Retina (tissue), 1 donor: ENCODE measurements at regions not wholly inside any gene's neighbourhood (a gene's known extent, or its start where the extent isn't known, plus 50 kb on each side); places are given as distances from the start of the nearest gene placed in this dataset.
"Not testable (repeated sequence)": the region's sequence is repeated elsewhere in the genome, so short reads cannot be mapped to it uniquely, and the experiment has no call there.

ENCODE experiments used
- DNase-seq: peaks from one replicate; pipeline ENCODE4 v3.0.0-alpha.2; 2016

- DNase-seq: not testable (repeated sequence)
These were observed 77.6 kb downstream of the HHIPL2 start for GRCh38 chr1:222470252-222470805.

- DNase-seq: no peak
These were observed 81.6 kb downstream of the HHIPL2 start for GRCh38 chr1:222466150-222466865.

- peak; percentile 98 for DNase-seq
These were observed 82.5 kb downstream of the HHIPL2 start for GRCh38 chr1:222465211-222466041.

- no peak for DNase-seq
These were observed 83.1 kb downstream of the HHIPL2 start for GRCh38 chr1:222464841-222465210.

- DNase-seq: no peak
These were observed 84.7 kb downstream of the HHIPL2 start for GRCh38 chr1:222463059-222463730.

GRCh38 chr1:222462601-222463000 lies 85.3 kb downstream of the HHIPL2 start:
- no peak for DNase-seq

- DNase-seq: no peak
These were observed 86.0 kb downstream of the HHIPL2 start for GRCh38 chr1:222461941-222462340.

- no peak for DNase-seq
These were observed 88.3 kb downstream of the HHIPL2 start for GRCh38 chr1:222459652-222460051.

GRCh38 chr1:222457513-222457912 lies 90.4 kb downstream of the HHIPL2 start:
- DNase-seq: no peak

GRCh38 chr1:222457084-222457483 lies 90.8 kb downstream of the HHIPL2 start:
- DNase-seq: no peak

- peak; percentile 88 for DNase-seq
These were observed 92.6 kb downstream of the HHIPL2 start for GRCh38 chr1:222455188-222455879.

- DNase-seq: no peak
These were observed 93.1 kb downstream of the HHIPL2 start for GRCh38 chr1:222454782-222455181.

- DNase-seq: no peak
These were observed 93.7 kb downstream of the HHIPL2 start for GRCh38 chr1:222454186-222454585.

GRCh38 chr1:222452031-222452430 lies 95.9 kb downstream of the HHIPL2 start:
- no peak for DNase-seq

- no peak for DNase-seq
These were observed 104.3 kb downstream of the HHIPL2 start for GRCh38 chr1:222443566-222443965.

GRCh38 chr1:222441066-222441465 lies 106.8 kb downstream of the HHIPL2 start:
- DNase-seq: no peak

GRCh38 chr1:222424826-222425225 lies 123.1 kb downstream of the HHIPL2 start:
- no peak for DNase-seq

GRCh38 chr1:222421380-222421779 lies 126.5 kb downstream of the HHIPL2 start:
- DNase-seq: no peak

GRCh38 chr1:222420633-222421032 lies 127.3 kb downstream of the HHIPL2 start:
- no peak for DNase-seq

- no peak for DNase-seq
These were observed 129.2 kb downstream of the HHIPL2 start for GRCh38 chr1:222418654-222419053.

GRCh38 chr1:222417264-222417663 lies 130.6 kb downstream of the HHIPL2 start:
- DNase-seq: no peak

GRCh38 chr1:222416001-222416791 lies 131.7 kb downstream of the HHIPL2 start:
- no peak for DNase-seq
